ENCODE measurements at regions not wholly inside any gene's neighbourhood (a gene's known extent, or its start where the extent isn't known, plus 50 kb on each side); places are given as distances from the start of the nearest gene placed in this dataset.
A peak's percentile ranks its signal among the peaks of the same experiment; 100 is the strongest.

GRCh38 chr11:62024936-62025486 lies 57.6 kb upstream of the FTH1 start:
- Histone ChIP-seq H3K27me3 (replicated peaks in 1 of 7) (no peaks in the 10 kb centered on the region), H3K36me3 (no peaks in the 10 kb centered on the region), H3K4me3 (peak overlapping the region in 2 of 8 donors; percentile 7 to 50), H3K4me1 (peaks cover 4 to 23% (median 16%) of the 10 kb centered on the region in 6 donors), H3K9me3 (peaks cover 0 to 20% (median 11%) of the 10 kb centered on the region in 8 donors), H3K27ac (peak overlapping the region; percentile 77 to 94 (median 87))
- TF ChIP-seq POLR2A (IDR thresholded peaks at IDR 0.05) (no peak), CTCF (IDR thresholded peaks at IDR 0.05 in 8 of 11, conservative IDR thresholded peaks at IDR 0.05 in 3 of 11) (no peak), POLR2AphosphoS5 (IDR thresholded peaks at IDR 0.05) (no peak)
- intact Hi-C loops (cut with DNase I; ENCODE audit: low total_unique reads) = no loop called here
- 24 to 37% (median 36%) methylated on average over 6 of the region's 6 CpGs for WGBS, 5 donors
- no peak for DNase-seq

- Histone ChIP-seq H3K27ac (no peak overlapping the region), H3K27me3 (replicated peaks in 1 of 7) (no peaks in the 10 kb centered on the region), H3K4me3 (no peak overlapping the region), H3K9me3 (peaks cover 0 to 20% (median 11%) of the 10 kb centered on the region in 8 donors), H3K4me1 (peaks cover 4 to 37% (median 16%) of the 10 kb centered on the region in 6 donors), H3K36me3 (no peaks in the 10 kb centered on the region)
- 59 to 81% (median 79%) methylated on average over 3 of the region's 3 CpGs for WGBS, 5 donors
- intact Hi-C loops (cut with DNase I; ENCODE audit: low total_unique reads) = no loop called here
- no peak for TF ChIP-seq POLR2AphosphoS5 (IDR thresholded peaks at IDR 0.05)
- TF ChIP-seq CTCF (IDR thresholded peaks at IDR 0.05 in 8 of 11, conservative IDR thresholded peaks at IDR 0.05 in 3 of 11) = no peak
- TF ChIP-seq POLR2A (IDR thresholded peaks at IDR 0.05) = no peak
- DNase-seq = peak; percentile 25
Measured at GRCh38 chr11:62022211-62022610, 54.8 kb upstream of the FTH1 start.

GRCh38 chr11:62020661-62021060 lies 53.2 kb upstream of the FTH1 start:
- 48 to 93% (median 67%) methylated on average over 3 of the region's 3 CpGs for WGBS, 5 donors
- intact Hi-C loops (cut with DNase I; ENCODE audit: low total_unique reads) = no loop called here
- H3K36me3 ChIP-seq = no peaks in the 10 kb centered on the region
- H3K4me3 ChIP-seq = no peak overlapping the region
- peaks cover 0 to 16% (median 11%) of the 10 kb centered on the region in 8 donors for H3K9me3 ChIP-seq
- TF ChIP-seq POLR2AphosphoS5 (IDR thresholded peaks at IDR 0.05) = no peak
- TF ChIP-seq POLR2A (IDR thresholded peaks at IDR 0.05) = no peak
- TF ChIP-seq CTCF (IDR thresholded peaks at IDR 0.05 in 8 of 11, conservative IDR thresholded peaks at IDR 0.05 in 3 of 11) = no peak
- H3K27ac ChIP-seq = peak overlapping the region in 1 of 8 donors; percentile 87
- peak; percentile 67 for DNase-seq
- H3K27me3 ChIP-seq (replicated peaks in 1 of 7) = no peaks in the 10 kb centered on the region
- peaks cover 4 to 28% (median 11%) of the 10 kb centered on the region in 6 donors for H3K4me1 ChIP-seq

GRCh38 chr11:62018981-62019664 lies 51.7 kb upstream of the FTH1 start:
- peak overlapping the region in 1 of 8 donors; percentile 45 for H3K4me3 ChIP-seq
- peak overlapping the region in 7 of 8 donors; percentile 50 to 87 (median 79) for H3K27ac ChIP-seq
- peaks cover 0 to 16% (median 11%) of the 10 kb centered on the region in 8 donors for H3K9me3 ChIP-seq
- peak; percentile 39 for DNase-seq
- H3K36me3 ChIP-seq = no peaks in the 10 kb centered on the region
- no peaks in the 10 kb centered on the region for H3K27me3 ChIP-seq (replicated peaks in 1 of 7)
- intact Hi-C loops (cut with DNase I; ENCODE audit: low total_unique reads) = no loop called here
- 81 to 98% (median 94%) methylated on average over 2 of the region's 2 CpGs for WGBS, 5 donors
- H3K4me1 ChIP-seq = peaks cover 0 to 21% (median 2%) of the 10 kb centered on the region in 6 donors
- TF ChIP-seq POLR2A (IDR thresholded peaks at IDR 0.05) (no peak), POLR2AphosphoS5 (IDR thresholded peaks at IDR 0.05) (no peak), CTCF (IDR thresholded peaks at IDR 0.05 in 8 of 11, conservative IDR thresholded peaks at IDR 0.05 in 3 of 11) (no peak)

Data from spleen (tissue), 11 donors.